ENCODE measurements at regions not wholly inside any gene's neighbourhood (a gene's known extent, or its start where the extent isn't known, plus 50 kb on each side); places are given as distances from the start of the nearest gene placed in this dataset.
"Not testable (repeated sequence)": the region's sequence is repeated elsewhere in the genome, so short reads cannot be mapped to it uniquely, and the experiment has no call there.

DNA sequence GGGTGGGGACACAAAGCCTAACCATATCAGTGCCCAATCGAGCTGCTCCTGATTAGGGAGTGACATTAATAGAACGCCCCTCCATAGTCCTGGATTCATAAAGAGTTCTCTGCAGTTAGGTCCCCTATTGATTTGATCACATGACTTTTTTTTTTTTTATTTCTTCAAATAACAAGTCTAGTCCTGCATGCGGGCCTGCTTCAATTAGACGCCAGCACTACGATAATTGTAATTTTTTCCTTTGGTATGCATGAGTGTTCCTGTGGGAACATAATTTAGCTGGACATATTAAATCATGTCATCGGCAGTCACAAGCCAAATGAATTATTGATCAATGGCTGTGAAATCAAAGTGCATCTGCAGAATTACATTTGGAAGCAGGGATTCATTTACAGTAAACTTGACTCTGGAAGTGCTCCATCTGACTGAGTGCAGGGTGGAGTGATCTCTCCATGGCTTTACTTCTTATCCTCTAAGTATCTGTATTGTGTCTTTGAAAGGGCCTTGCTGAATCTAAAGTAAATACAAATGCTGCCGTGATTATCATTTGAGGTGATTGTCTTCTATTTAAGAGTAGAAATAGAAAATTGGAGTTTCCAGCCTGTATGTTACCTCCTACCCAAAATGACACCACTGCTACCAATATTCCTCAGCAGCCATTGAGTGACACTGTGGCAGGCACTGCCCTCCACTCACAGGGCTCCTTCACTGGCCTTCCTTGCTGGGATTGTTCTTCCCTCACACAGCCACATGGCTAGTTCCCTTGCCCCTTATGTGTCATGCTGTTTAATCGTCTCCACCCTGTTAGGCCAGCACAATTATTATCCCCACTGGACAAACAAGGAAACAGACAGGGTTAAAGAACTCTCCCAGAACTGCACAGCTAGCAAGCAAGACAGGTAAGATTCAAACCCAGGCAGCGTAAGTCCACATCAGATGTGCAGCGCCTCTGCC is 337.4 kb upstream of the ID2 start:
- TF ChIP-seq, protein P1, sequence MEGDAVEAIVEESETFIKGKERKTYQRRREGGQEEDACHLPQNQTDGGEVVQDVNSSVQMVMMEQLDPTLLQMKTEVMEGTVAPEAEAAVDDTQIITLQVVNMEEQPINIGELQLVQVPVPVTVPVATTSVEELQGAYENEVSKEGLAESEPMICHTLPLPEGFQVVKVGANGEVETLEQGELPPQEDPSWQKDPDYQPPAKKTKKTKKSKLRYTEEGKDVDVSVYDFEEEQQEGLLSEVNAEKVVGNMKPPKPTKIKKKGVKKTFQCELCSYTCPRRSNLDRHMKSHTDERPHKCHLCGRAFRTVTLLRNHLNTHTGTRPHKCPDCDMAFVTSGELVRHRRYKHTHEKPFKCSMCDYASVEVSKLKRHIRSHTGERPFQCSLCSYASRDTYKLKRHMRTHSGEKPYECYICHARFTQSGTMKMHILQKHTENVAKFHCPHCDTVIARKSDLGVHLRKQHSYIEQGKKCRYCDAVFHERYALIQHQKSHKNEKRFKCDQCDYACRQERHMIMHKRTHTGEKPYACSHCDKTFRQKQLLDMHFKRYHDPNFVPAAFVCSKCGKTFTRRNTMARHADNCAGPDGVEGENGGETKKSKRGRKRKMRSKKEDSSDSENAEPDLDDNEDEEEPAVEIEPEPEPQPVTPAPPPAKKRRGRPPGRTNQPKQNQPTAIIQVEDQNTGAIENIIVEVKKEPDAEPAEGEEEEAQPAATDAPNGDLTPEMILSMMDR (IDR thresholded peaks at IDR 0.05; ENCODE audit: low read depth, low read length), result no peak
- H3K4me3 ChIP-seq (replicated peaks in 1 of 2; ENCODE audit: low read depth in 2 of 2, low read length in 2 of 2), result no peak overlapping the region
- DNase-seq (ENCODE audit: low read depth in 2 of 2), result no peak

DNA sequence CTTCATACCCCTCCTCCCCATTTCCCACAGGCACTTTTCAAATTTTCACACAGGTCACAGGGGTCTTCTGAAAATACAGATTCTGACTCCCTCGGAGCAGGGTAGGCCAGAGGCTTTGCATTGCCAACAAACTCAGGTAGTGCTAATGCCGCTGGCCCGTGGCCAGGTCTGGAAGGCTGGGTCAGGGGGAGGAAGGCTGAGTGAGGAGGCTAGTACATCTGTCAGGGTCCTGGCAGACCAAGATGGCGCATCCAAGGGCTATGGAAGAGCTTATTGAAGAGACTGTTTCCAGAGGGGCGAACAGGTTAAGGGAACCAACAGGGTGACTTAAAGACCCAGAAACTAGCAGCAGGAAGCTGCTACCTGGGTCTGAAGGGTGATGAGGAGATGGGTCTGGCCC is 336.7 kb upstream of the ID2 start:
- TF ChIP-seq, protein P1 (IDR thresholded peaks at IDR 0.05; ENCODE audit: low read depth, low read length), result no peak
- DNase-seq (ENCODE audit: low read depth in 2 of 2), result no peak
- H3K4me3 ChIP-seq (replicated peaks in 1 of 2; ENCODE audit: low read depth in 2 of 2, low read length in 2 of 2), result no peak overlapping the region

- DNase-seq (ENCODE audit: low read depth in 2 of 2), result no peak
- no peak overlapping the region for H3K4me3 ChIP-seq (replicated peaks in 1 of 2; ENCODE audit: low read depth in 2 of 2, low read length in 2 of 2)
Measured at GRCh38 chr2:8346208-8346607, 335.6 kb upstream of the ID2 start.

DNA sequence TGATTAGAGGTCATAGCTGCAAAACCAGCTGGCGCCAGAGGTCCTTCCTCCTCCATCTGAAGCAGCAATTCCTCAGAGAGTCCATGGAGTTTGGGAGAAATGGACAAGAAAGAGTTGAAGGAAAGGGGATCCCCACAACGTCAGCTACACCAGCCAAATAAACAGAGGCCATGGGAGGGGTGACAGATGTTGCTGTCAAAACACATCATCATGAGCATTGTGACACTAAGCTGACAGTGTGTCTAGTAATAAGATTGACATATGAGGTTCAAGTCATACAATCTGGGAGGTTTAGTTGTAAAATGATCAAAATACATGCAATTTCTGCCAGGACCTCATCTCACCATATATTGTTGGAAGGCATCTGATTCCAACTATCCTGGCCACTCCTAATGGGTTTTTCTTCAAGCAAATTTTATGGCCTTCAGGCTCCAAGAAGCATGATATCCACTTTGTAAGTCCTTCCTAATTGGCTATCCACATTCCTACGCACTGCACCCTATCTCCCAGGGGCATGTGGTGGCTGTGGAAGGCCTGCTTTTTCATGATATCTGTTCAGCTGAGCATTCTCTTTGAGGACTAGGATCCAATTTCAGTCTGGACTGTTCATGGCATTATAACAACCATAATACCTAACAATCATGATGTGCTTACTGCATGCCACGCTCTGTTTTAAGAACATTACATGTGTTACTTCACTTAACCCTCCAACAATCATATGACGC is 335.0 kb upstream of the ID2 start:
- TF ChIP-seq, protein P1 (IDR thresholded peaks at IDR 0.05; ENCODE audit: low read depth, low read length), result no peak
- H3K4me3 ChIP-seq (replicated peaks in 1 of 2; ENCODE audit: low read depth in 2 of 2, low read length in 2 of 2), result no peak overlapping the region
- DNase-seq (ENCODE audit: low read depth in 2 of 2), result no peak

More at GRCh38 chr2:8346208-8346607, 335.6 kb upstream of the ID2 start:
- TF ChIP-seq, protein P1 (IDR thresholded peaks at IDR 0.05; ENCODE audit: low read depth, low read length), result no peak

- DNase-seq (ENCODE audit: low read depth in 2 of 2); H3K4me3 ChIP-seq (replicated peaks in 1 of 2; ENCODE audit: low read depth in 2 of 2, low read length in 2 of 2): not testable (repeated sequence)
Measured at GRCh38 chr2:8348911-8349310, 332.9 kb upstream of the ID2 start.

- DNase-seq (ENCODE audit: low read depth in 2 of 2), result no peak
- H3K4me3 ChIP-seq (replicated peaks in 1 of 2; ENCODE audit: low read depth in 2 of 2, low read length in 2 of 2), result no peak overlapping the region
- TF ChIP-seq, protein P1 (IDR thresholded peaks at IDR 0.05; ENCODE audit: low read depth, low read length), result no peak
Measured at GRCh38 chr2:8352296-8352695, 329.6 kb upstream of the ID2 start.

GRCh38 chr2:8352989-8353388 is 328.9 kb upstream of the ID2 start:
- DNase-seq (ENCODE audit: low read depth in 2 of 2), result no peak
- TF ChIP-seq, protein P1 (IDR thresholded peaks at IDR 0.05; ENCODE audit: low read depth, low read length), result no peak
- H3K4me3 ChIP-seq (replicated peaks in 1 of 2; ENCODE audit: low read depth in 2 of 2, low read length in 2 of 2), result no peak overlapping the region
